ENCODE measurements at regions not wholly inside any gene's neighbourhood (a gene's known extent, or its start where the extent isn't known, plus 50 kb on each side); places are given as distances from the start of the nearest gene placed in this dataset.

DNA sequence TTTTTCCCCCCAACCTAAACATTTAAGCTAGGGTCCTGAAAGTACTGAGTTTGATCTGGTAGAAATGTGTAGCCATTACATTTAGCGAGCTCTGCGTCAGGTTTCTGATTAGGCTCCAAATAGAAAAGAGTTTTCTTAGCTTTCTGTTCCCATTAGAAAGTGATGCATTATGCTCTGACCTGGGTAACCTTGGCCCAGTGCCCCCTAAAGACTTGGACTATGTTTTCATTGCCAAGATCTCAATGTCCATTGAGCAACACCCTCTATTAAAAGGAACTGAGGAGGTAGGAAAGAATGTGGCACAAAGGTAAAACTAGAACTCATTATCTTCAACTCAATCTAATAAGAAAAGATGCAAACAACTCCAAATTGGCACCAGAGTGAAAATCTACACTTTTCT, 358.9 kb upstream of the PCSK5 start:
- H3K14ac ChIP-seq (replicated peaks; ENCODE audit: low read depth, low read length), result no peak overlapping the region
- no peak overlapping the region for H4K8ac ChIP-seq (ENCODE audit: low read depth in 2 of 2, low read length in 2 of 2)
- TF ChIP-seq CHD1 (IDR thresholded peaks at IDR 0.05; ENCODE audit: low read depth, low read length) (no peak), RAD21 (IDR thresholded peaks at IDR 0.05; ENCODE audit: low read length) (no peak), POLR2A (IDR thresholded peaks at IDR 0.05; ENCODE audit: low read depth, low read length) (no peak), MAFK (IDR thresholded peaks at IDR 0.05; ENCODE audit: low read depth, low read length) (no peak), RCOR1 (IDR thresholded peaks at IDR 0.05; ENCODE audit: insufficient replicate concordance, low read length) (no peak), RFX5 (IDR thresholded peaks at IDR 0.05; ENCODE audit: low read depth, low read length) (no peak), SMC3 (IDR thresholded peaks at IDR 0.05; ENCODE audit: low read depth, low read length) (no peak), BHLHE40 (IDR thresholded peaks at IDR 0.05; ENCODE audit: low read depth, low read length) (no peak), CEBPB (IDR thresholded peaks at IDR 0.05; ENCODE audit: low read depth, low read length) (no peak), FOS (IDR thresholded peaks at IDR 0.05; ENCODE audit: low read depth, low read length) (no peak), NFE2L2 (IDR thresholded peaks at IDR 0.05; ENCODE audit: low read depth, low read length) (no peak), MAZ (IDR thresholded peaks at IDR 0.05; ENCODE audit: borderline replicate concordance, low read depth, low read length) (no peak), MXI1 (IDR thresholded peaks at IDR 0.05; ENCODE audit: borderline replicate concordance, low read depth, low read length) (no peak)
- TF ChIP-seq, protein P1, sequence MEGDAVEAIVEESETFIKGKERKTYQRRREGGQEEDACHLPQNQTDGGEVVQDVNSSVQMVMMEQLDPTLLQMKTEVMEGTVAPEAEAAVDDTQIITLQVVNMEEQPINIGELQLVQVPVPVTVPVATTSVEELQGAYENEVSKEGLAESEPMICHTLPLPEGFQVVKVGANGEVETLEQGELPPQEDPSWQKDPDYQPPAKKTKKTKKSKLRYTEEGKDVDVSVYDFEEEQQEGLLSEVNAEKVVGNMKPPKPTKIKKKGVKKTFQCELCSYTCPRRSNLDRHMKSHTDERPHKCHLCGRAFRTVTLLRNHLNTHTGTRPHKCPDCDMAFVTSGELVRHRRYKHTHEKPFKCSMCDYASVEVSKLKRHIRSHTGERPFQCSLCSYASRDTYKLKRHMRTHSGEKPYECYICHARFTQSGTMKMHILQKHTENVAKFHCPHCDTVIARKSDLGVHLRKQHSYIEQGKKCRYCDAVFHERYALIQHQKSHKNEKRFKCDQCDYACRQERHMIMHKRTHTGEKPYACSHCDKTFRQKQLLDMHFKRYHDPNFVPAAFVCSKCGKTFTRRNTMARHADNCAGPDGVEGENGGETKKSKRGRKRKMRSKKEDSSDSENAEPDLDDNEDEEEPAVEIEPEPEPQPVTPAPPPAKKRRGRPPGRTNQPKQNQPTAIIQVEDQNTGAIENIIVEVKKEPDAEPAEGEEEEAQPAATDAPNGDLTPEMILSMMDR (conservative IDR thresholded peaks at IDR 0.05; ENCODE audit: low read depth, low read length), result no peak
- TF ChIP-seq, protein P2, sequence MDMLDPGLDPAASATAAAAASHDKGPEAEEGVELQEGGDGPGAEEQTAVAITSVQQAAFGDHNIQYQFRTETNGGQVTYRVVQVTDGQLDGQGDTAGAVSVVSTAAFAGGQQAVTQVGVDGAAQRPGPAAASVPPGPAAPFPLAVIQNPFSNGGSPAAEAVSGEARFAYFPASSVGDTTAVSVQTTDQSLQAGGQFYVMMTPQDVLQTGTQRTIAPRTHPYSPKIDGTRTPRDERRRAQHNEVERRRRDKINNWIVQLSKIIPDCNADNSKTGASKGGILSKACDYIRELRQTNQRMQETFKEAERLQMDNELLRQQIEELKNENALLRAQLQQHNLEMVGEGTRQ (IDR thresholded peaks at IDR 0.05; ENCODE audit: low read depth, low read length), result no peak
- TF ChIP-seq, protein P3, sequence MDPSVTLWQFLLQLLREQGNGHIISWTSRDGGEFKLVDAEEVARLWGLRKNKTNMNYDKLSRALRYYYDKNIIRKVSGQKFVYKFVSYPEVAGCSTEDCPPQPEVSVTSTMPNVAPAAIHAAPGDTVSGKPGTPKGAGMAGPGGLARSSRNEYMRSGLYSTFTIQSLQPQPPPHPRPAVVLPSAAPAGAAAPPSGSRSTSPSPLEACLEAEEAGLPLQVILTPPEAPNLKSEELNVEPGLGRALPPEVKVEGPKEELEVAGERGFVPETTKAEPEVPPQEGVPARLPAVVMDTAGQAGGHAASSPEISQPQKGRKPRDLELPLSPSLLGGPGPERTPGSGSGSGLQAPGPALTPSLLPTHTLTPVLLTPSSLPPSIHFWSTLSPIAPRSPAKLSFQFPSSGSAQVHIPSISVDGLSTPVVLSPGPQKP (IDR thresholded peaks at IDR 0.05; ENCODE audit: borderline replicate concordance, low read depth, low read length), result no peak
- H2AFZ ChIP-seq (replicated peaks; ENCODE audit: low read length, poor library complexity), result no peak overlapping the region
- H4K5ac ChIP-seq (ENCODE audit: low read depth, low read length), result no peak overlapping the region
- no peak overlapping the region for H2BK120ac ChIP-seq (ENCODE audit: low read depth, low read length)
- H3K56ac ChIP-seq (ENCODE audit: extremely low read depth, insufficient read depth, low read length), result no peak overlapping the region
- no TSS peak for BruUV-seq (replicated peaks)
- no peak overlapping the region for H3K27ac ChIP-seq (ENCODE audit: insufficient read depth, low read length)
- CTCF ChIA-PET, result no interaction called here
- H2BK5ac ChIP-seq (ENCODE audit: low read depth, low read length, poor library complexity, severe bottlenecking), result no peak overlapping the region
- H3K79me1 ChIP-seq (ENCODE audit: low read depth in 1 of 2, low read length in 2 of 2), result no peaks in the 10 kb centered on the region
- H3K9ac ChIP-seq (ENCODE audit: low read depth, low read length), result no peak overlapping the region
- intact Hi-C loops (cut with micrococcal nuclease), result no loop called here
- WGBS, 2 experiments (ENCODE audit: extremely low coverage in 2 of 2, insufficient read length in 1 of 2), result no CpG with 5 or more reads among the region's 2 CpGs
- peaks cover 10% of the 10 kb centered on the region for H3K9me3 ChIP-seq (ENCODE audit: control insufficient read depth, insufficient read depth, low read length)
- dilution Hi-C loops (cut with HindIII; ENCODE audit: low sequenced_read_pairs, unreplicated experiment), result no loop called here
- DNase-seq (no peak), ATAC-seq (ENCODE audit: low read depth) (no peak)
- no peak overlapping the region for H4K91ac ChIP-seq (ENCODE audit: insufficient read depth, low read depth, low read length)
- no peaks in the 10 kb centered on the region for H3K9me1 ChIP-seq (ENCODE audit: insufficient read depth, low read length)
- in situ Hi-C loops (cut with MboI; ENCODE audit: low sequenced_read_pairs), result no loop called here
- POLR2A ChIA-PET (ENCODE audit: unreplicated experiment), result no interaction called here
- H3K4ac ChIP-seq (ENCODE audit: low read depth, low read length), result no peak overlapping the region
- H3K4me3 ChIP-seq (ENCODE audit: insufficient read depth, low read depth, low read length), result no peak overlapping the region
- no peak overlapping the region for H2AK5ac ChIP-seq (ENCODE audit: low read depth, low read length)
- H3K18ac ChIP-seq (ENCODE audit: low read depth, low read length), result no peak overlapping the region
- no peak overlapping the region for H2BK20ac ChIP-seq (ENCODE audit: low read depth, low read length)
- no peak overlapping the region for H3K23ac ChIP-seq (ENCODE audit: low read depth, low read length)
- H2AK9ac ChIP-seq (replicated peaks; ENCODE audit: low read depth, low read length, poor library complexity), result no peak overlapping the region
- no peak overlapping the region for H3K4me2 ChIP-seq (ENCODE audit: low read depth, low read length)
- no peak overlapping the region for H2BK15ac ChIP-seq (ENCODE audit: low read depth, low read length)
- no peaks in the 10 kb centered on the region for H3K4me1 ChIP-seq (ENCODE audit: control insufficient read depth, insufficient read depth, low read length)
- no peaks in the 10 kb centered on the region for H3K27me3 ChIP-seq (ENCODE audit: control insufficient read depth, insufficient read depth, low read length)
- no peaks in the 10 kb centered on the region for H3K36me3 ChIP-seq (ENCODE audit: control insufficient read depth, insufficient read depth, low read length)
- H4K20me1 ChIP-seq (ENCODE audit: insufficient read depth, low read length), result no peaks in the 10 kb centered on the region
